WI38 (cell line): ENCODE measurements at regions not wholly inside any gene's neighbourhood (a gene's known extent, or its start where the extent isn't known, plus 50 kb on each side); places are given as distances from the start of the nearest gene placed in this dataset.

ENCODE experiments used
- H3K4me3 ChIP-seq: 2 replicates; pipeline ENCODE4 v1.5.1; 2011; ENCODE audit warnings: low read depth, mild to moderate bottlenecking, control low read depth, low read length
- TF ChIP-seq, protein P1 (sequence below): IDR thresholded peaks from 2 replicates; pipeline ENCODE4 v1.5.1; 2012; ENCODE audit warnings: low read depth, mild to moderate bottlenecking, control low read depth, low read length

- no peak overlapping the region for H3K4me3 ChIP-seq
- TF ChIP-seq, protein P1, sequence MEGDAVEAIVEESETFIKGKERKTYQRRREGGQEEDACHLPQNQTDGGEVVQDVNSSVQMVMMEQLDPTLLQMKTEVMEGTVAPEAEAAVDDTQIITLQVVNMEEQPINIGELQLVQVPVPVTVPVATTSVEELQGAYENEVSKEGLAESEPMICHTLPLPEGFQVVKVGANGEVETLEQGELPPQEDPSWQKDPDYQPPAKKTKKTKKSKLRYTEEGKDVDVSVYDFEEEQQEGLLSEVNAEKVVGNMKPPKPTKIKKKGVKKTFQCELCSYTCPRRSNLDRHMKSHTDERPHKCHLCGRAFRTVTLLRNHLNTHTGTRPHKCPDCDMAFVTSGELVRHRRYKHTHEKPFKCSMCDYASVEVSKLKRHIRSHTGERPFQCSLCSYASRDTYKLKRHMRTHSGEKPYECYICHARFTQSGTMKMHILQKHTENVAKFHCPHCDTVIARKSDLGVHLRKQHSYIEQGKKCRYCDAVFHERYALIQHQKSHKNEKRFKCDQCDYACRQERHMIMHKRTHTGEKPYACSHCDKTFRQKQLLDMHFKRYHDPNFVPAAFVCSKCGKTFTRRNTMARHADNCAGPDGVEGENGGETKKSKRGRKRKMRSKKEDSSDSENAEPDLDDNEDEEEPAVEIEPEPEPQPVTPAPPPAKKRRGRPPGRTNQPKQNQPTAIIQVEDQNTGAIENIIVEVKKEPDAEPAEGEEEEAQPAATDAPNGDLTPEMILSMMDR, result no peak
Observed at GRCh38 chr10:64586934-64587503, 1065.8 kb downstream of the REEP3 start.

DNA sequence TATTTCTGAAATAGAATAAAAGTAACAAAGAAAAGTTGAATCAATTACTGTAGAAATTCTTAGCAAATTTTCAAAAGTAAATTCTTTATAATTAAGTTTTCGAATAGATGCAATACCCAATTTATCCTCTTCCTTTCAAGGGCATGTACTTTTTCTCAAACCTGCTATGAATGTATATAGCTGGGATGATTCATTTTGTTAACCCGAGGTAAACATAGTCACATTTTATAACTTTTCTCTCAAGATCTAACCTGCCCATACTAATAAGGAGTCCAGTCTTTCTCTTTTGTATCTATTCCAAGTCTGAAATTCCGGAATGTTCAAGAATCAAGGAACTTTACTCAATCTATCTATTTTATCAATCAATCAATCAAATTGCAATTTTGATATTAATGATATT lies 1072.9 kb downstream of the REEP3 start:
- TF ChIP-seq, protein P1, result no peak
- H3K4me3 ChIP-seq, result no peak overlapping the region

DNA sequence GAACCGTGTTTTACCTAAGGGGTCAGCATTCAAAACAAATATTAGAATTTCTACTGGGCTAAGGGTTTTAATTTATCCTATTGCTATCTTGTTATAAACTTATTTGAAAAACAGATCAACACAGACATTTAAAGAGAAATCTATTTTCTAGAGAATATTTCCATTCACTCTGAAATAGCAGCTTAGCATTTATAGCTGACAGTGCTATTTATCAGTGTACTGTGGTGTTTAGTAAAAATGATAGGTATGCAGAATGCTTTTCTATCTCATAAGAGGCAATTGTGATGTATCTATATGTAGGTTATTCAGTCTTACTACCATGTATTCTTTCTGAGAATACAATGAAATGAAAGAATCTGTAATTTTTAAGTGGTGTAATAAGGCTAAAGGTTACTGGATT lies 1077.4 kb downstream of the REEP3 start:
- H3K4me3 ChIP-seq, result no peak overlapping the region
- TF ChIP-seq, protein P1, result no peak

DNA sequence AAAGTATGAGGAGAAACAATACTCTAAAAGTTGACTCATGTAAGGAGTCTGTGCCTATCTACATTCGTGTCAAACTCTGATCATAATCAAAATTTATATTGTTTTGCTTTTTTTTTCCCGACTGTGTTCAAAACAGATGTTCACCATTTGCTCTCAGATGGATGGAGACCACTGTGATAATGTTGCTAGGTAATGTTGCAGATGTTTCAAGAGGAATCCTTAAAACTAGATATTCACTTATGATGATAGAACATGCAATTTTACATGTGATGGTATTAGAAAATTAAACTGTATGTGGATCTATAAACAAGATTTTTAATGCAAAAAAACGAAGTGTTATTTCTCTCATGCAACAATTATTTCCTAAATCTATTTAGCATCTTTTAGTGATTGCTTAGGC lies 1080.1 kb downstream of the REEP3 start:
- TF ChIP-seq, protein P1, result no peak

DNA sequence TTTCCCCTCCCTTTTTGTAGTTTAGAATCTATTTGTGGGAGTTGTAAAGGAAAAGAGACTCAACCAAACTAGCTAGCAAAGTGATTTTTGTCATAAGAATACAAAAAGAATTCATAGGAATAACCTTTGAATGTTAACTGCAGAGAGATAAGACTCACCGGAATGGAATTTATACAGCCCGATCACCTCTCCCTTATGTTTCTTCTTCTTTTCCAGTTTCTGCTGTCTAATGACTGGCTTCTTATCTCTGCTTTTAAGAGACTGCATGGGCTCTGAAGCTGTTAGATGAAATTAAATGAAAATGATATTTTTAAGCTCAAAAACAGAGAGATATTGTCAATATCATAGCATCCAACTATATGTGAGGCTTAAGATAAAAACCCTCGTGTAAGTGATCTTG lies 1095.9 kb downstream of the REEP3 start:
- H3K4me3 ChIP-seq, result no peak overlapping the region
- TF ChIP-seq, protein P1, result no peak

More for the DNA sequence above, 1080.1 kb downstream of the REEP3 start:
- H3K4me3 ChIP-seq, result no peak overlapping the region

DNA sequence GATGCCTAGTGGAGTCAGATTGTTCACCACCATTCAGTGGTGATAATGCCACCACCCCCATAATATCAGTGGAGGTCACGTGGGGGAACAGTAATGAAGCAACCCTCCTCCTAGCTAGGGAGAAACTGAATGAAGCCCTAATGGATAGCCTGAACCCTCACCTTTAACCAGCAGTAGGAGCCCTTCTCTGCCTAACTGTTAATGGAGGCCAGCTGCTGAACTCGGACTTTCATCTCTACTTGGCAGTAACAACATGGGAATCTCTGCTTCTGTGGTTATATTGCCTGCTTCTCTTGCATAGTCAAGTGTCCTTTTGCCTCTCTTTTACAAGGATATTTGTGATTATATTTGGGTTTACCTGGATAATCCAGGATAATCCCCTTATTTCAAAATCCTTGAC lies 1097.9 kb downstream of the REEP3 start:
- TF ChIP-seq, protein P1, result no peak

DNA sequence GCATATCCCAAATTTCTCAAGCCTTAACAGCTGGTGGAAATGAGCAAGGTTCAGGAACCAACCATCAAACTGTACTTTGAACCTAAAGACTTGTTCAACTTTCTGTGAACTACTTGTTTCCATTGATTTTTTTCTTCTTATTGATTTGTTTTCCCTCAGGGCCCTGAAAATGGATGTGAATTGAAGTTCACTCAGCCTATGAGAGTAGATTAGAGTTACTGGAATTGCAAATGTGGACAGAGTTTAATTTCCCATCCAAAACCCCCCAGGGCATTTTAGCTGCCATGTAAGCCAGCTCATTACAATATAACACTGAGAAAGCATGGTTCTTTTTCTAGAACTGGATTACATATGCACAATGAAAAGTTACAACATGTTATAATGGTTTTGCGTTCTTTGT lies 1105.7 kb downstream of the REEP3 start:
- no peak overlapping the region for H3K4me3 ChIP-seq
- TF ChIP-seq, protein P1, result no peak

More for the DNA sequence above, 1097.9 kb downstream of the REEP3 start:
- H3K4me3 ChIP-seq, result no peak overlapping the region
